ENCODE measurements at regions not wholly inside any gene's neighbourhood (a gene's known extent, or its start where the extent isn't known, plus 50 kb on each side); places are given as distances from the start of the nearest gene placed in this dataset.

DNA sequence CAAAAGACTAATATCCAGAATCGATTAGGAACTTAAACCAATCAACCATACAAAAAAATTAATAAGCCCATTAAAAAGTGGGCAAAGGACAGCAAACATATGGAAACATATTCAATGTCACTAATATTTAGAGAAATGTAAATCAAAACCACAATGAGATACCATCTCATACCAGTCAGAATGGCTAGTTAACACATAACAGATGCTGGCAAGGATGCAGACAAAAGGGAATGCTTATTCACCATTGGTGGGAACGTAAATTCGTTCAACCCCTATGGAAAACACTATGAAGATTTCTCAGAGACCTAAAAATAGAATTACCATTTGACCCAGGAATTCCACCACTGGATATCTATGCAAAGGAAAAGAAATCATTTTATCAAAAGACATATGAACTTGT is 468.2 kb upstream of the ST6GAL2 start:
- no peaks in the 10 kb centered on the region for H3K4me1 ChIP-seq (ENCODE audit: control insufficient read depth in 2 of 2, insufficient read depth in 1 of 2, low read depth in 1 of 2, low read length in 2 of 2)
- no peaks in the 10 kb centered on the region for H3K27me3 ChIP-seq (ENCODE audit: control insufficient read depth in 3 of 3, insufficient read depth in 3 of 3, low read depth in 1 of 3, low read length in 3 of 3)
- H2BK120ac ChIP-seq (ENCODE audit: low read depth, low read length): no peak overlapping the region
- H3K23ac ChIP-seq (ENCODE audit: low read depth, low read length, poor library complexity): no peak overlapping the region
- no peak overlapping the region for H3K4me2 ChIP-seq (ENCODE audit: insufficient read depth, low read length, poor library complexity, severe bottlenecking)
- no peak overlapping the region for H2AFZ ChIP-seq (ENCODE audit: low read length)
- H3K27ac ChIP-seq (replicated peaks; ENCODE audit: low read length): no peak overlapping the region
- H2AK5ac ChIP-seq (ENCODE audit: low read depth, low read length): no peak overlapping the region
- H3K36me3 ChIP-seq (replicated peaks in 1 of 2; ENCODE audit: control insufficient read depth in 2 of 2, insufficient read depth in 2 of 2, low read length in 2 of 2): no peaks in the 10 kb centered on the region
- H3K18ac ChIP-seq (ENCODE audit: low read length): no peak overlapping the region
- no CpG with 5 or more reads among the region's 3 CpGs for WGBS, 2 donors (ENCODE audit: extremely low coverage in 2 of 2, insufficient read length in 2 of 2, insufficient replicate concordance in 1 of 2)
- no peak overlapping the region for H2BK12ac ChIP-seq (ENCODE audit: low read length)
- no peak overlapping the region for H3K14ac ChIP-seq (ENCODE audit: low read length)
- no peak overlapping the region for H3K9ac ChIP-seq (ENCODE audit: low read depth, low read length, poor library complexity)
- H3K9me3 ChIP-seq (replicated peaks in 1 of 2; ENCODE audit: control insufficient read depth in 2 of 2, insufficient read depth in 1 of 2, low read depth in 1 of 2, low read length in 2 of 2): no peaks in the 10 kb centered on the region
- H3K79me1 ChIP-seq (ENCODE audit: low read depth, low read length): no peaks in the 10 kb centered on the region
- no peak overlapping the region for H4K91ac ChIP-seq (ENCODE audit: low read depth, low read length, poor library complexity)
- no peak overlapping the region for H4K8ac ChIP-seq (ENCODE audit: low read depth, low read length)
- H2BK15ac ChIP-seq (ENCODE audit: low read length): no peak overlapping the region
- no peak overlapping the region for H3K4me3 ChIP-seq (ENCODE audit: low read length in 2 of 2)
- no peak for DNase-seq (ENCODE audit: low spot score)
- H3K4ac ChIP-seq (ENCODE audit: low read length): no peak overlapping the region
- H2BK5ac ChIP-seq (ENCODE audit: low read length): no peak overlapping the region

DNA sequence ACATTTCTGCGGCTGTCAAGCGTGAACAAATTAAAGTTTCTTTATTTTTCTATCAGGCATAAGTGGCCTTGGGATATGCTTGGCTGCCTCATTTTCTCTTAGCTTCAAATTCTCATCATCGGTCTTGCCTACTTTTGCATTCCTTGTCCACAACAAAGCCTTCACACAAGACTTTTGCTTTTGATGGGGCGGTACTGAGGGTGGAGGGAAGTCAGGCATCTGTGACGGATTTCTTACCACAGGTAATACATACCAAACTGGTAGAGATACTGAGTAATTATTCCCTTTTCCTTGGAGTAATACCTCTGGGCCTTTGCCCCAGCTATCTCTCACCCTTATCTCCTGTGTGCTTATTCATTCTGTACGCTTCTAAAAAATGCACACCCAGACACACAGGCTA is 468.3 kb upstream of the RGPD4 start:
- H3K9ac ChIP-seq (ENCODE audit: low read depth, low read length, poor library complexity): no peak overlapping the region
- H3K36me3 ChIP-seq (replicated peaks in 1 of 2; ENCODE audit: control insufficient read depth in 2 of 2, insufficient read depth in 2 of 2, low read length in 2 of 2): no peaks in the 10 kb centered on the region
- H3K27ac ChIP-seq (replicated peaks; ENCODE audit: low read length): no peak overlapping the region
- H2BK120ac ChIP-seq (ENCODE audit: low read depth, low read length): no peak overlapping the region
- H3K79me1 ChIP-seq (ENCODE audit: low read depth, low read length): no peaks in the 10 kb centered on the region
- no peak overlapping the region for H2AFZ ChIP-seq (ENCODE audit: low read length)
- no peak overlapping the region for H3K23ac ChIP-seq (ENCODE audit: low read depth, low read length, poor library complexity)
- H2BK15ac ChIP-seq (ENCODE audit: low read length): no peak overlapping the region
- no peak for DNase-seq (ENCODE audit: low spot score)
- no peaks in the 10 kb centered on the region for H3K27me3 ChIP-seq (ENCODE audit: control insufficient read depth in 3 of 3, insufficient read depth in 3 of 3, low read depth in 1 of 3, low read length in 3 of 3)
- no peak overlapping the region for H2BK5ac ChIP-seq (ENCODE audit: low read length)
- H4K91ac ChIP-seq (ENCODE audit: low read depth, low read length, poor library complexity): no peak overlapping the region
- H2AK5ac ChIP-seq (ENCODE audit: low read depth, low read length): no peak overlapping the region
- H3K18ac ChIP-seq (ENCODE audit: low read length): no peak overlapping the region
- H3K4me1 ChIP-seq (ENCODE audit: control insufficient read depth in 2 of 2, insufficient read depth in 1 of 2, low read depth in 1 of 2, low read length in 2 of 2): no peaks in the 10 kb centered on the region
- H4K8ac ChIP-seq (ENCODE audit: low read depth, low read length): no peak overlapping the region
- H3K9me3 ChIP-seq (replicated peaks in 1 of 2; ENCODE audit: control insufficient read depth in 2 of 2, insufficient read depth in 1 of 2, low read depth in 1 of 2, low read length in 2 of 2): no peaks in the 10 kb centered on the region
- no peak overlapping the region for H2BK12ac ChIP-seq (ENCODE audit: low read length)
- no peak overlapping the region for H3K4me3 ChIP-seq (ENCODE audit: low read length in 2 of 2)
- H3K4ac ChIP-seq (ENCODE audit: low read length): no peak overlapping the region
- H3K14ac ChIP-seq (ENCODE audit: low read length): no peak overlapping the region
- whole genome bisulfite sequencing, 2 donors (ENCODE audit: extremely low coverage in 2 of 2, insufficient read length in 2 of 2, insufficient replicate concordance in 1 of 2): no CpG with 5 or more reads among the region's 6 CpGs
- no peak overlapping the region for H3K4me2 ChIP-seq (ENCODE audit: insufficient read depth, low read length, poor library complexity, severe bottlenecking)

DNA sequence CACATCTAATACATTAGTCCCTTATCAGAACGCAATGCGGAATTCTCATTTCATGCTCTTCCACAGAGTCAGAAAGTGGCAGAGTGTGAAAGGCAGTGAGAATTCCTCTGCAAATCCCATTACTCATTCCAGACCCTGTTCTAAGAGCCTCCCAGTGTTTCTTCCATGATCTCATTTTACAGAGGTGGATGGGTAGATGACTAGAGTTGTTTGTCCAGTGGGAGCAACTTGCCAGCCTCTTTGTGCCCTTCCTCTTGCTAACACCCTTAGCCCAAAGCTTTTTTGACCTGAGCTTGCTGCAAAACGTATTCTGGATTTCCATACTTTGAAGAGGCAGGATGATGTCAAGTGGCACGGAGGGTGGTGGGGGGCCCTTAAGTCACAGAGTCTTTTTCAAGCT is 467.7 kb upstream of the RGPD4 start:
- no peak for DNase-seq (ENCODE audit: low spot score)
- no peaks in the 10 kb centered on the region for H3K9me3 ChIP-seq (replicated peaks in 1 of 2; ENCODE audit: control insufficient read depth in 2 of 2, insufficient read depth in 1 of 2, low read depth in 1 of 2, low read length in 2 of 2)
- H2AK5ac ChIP-seq (ENCODE audit: low read depth, low read length): no peak overlapping the region
- no peak overlapping the region for H3K4me3 ChIP-seq (ENCODE audit: low read length in 2 of 2)
- no peak overlapping the region for H3K9ac ChIP-seq (ENCODE audit: low read depth, low read length, poor library complexity)
- no peak overlapping the region for H3K4ac ChIP-seq (ENCODE audit: low read length)
- no peak overlapping the region for H4K91ac ChIP-seq (ENCODE audit: low read depth, low read length, poor library complexity)
- no CpG with 5 or more reads among the region's 4 CpGs for WGBS, 2 donors (ENCODE audit: extremely low coverage in 2 of 2, insufficient read length in 2 of 2, insufficient replicate concordance in 1 of 2)
- no peak overlapping the region for H3K23ac ChIP-seq (ENCODE audit: low read depth, low read length, poor library complexity)
- no peak overlapping the region for H4K8ac ChIP-seq (ENCODE audit: low read depth, low read length)
- H2BK15ac ChIP-seq (ENCODE audit: low read length): no peak overlapping the region
- H3K18ac ChIP-seq (ENCODE audit: low read length): no peak overlapping the region
- no peaks in the 10 kb centered on the region for H3K27me3 ChIP-seq (ENCODE audit: control insufficient read depth in 3 of 3, insufficient read depth in 3 of 3, low read depth in 1 of 3, low read length in 3 of 3)
- H3K4me1 ChIP-seq (ENCODE audit: control insufficient read depth in 2 of 2, insufficient read depth in 1 of 2, low read depth in 1 of 2, low read length in 2 of 2): no peaks in the 10 kb centered on the region
- no peaks in the 10 kb centered on the region for H3K36me3 ChIP-seq (replicated peaks in 1 of 2; ENCODE audit: control insufficient read depth in 2 of 2, insufficient read depth in 2 of 2, low read length in 2 of 2)
- no peak overlapping the region for H2BK5ac ChIP-seq (ENCODE audit: low read length)
- no peak overlapping the region for H3K14ac ChIP-seq (ENCODE audit: low read length)
- H3K79me1 ChIP-seq (ENCODE audit: low read depth, low read length): no peaks in the 10 kb centered on the region
- H3K27ac ChIP-seq (replicated peaks; ENCODE audit: low read length): no peak overlapping the region
- H2BK12ac ChIP-seq (ENCODE audit: low read length): no peak overlapping the region
- H2BK120ac ChIP-seq (ENCODE audit: low read depth, low read length): no peak overlapping the region
- no peak overlapping the region for H3K4me2 ChIP-seq (ENCODE audit: insufficient read depth, low read length, poor library complexity, severe bottlenecking)
- no peak overlapping the region for H2AFZ ChIP-seq (ENCODE audit: low read length)

DNA sequence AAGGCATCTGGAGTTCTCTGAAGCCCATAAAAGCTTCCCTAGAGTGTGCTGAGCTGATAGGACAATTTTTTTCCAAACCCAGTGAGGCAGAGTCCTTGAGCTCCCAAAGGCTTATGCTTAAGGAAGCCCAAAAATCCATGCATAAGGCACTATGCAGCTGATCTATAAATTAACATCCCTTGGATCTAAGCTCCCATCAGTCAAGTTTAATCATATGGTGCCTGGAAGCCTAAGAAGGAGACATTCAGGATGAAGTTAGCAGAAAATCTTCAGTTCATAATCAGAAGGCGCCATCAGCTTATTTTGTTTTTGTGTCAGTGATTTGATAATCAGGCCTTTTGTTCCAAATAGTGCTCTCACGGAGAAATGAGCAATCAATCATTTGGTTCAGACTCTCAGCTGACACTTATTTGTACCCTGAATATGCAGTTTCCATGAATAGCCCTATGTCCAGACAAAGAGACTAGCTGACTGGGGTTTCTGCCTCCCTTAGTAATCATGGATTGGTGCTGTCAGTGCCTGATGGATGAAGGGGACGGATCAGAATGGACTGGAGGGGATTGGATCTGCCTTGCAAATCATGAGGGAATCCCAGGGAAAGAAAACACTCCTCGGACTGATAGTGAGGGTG is 464.8 kb upstream of the RGPD4 start:
- Histone ChIP-seq H3K27ac (replicated peaks; ENCODE audit: low read length) (no peak overlapping the region), H3K4me2 (ENCODE audit: insufficient read depth, low read length, poor library complexity, severe bottlenecking) (no peak overlapping the region), H4K91ac (ENCODE audit: low read depth, low read length, poor library complexity) (no peak overlapping the region), H2BK12ac (ENCODE audit: low read length) (no peak overlapping the region), H2BK15ac (ENCODE audit: low read length) (no peak overlapping the region), H2AK5ac (ENCODE audit: low read depth, low read length) (no peak overlapping the region), H3K27me3 (ENCODE audit: control insufficient read depth in 3 of 3, insufficient read depth in 3 of 3, low read depth in 1 of 3, low read length in 3 of 3) (no peaks in the 10 kb centered on the region), H2AFZ (ENCODE audit: low read length) (no peak overlapping the region), H3K4me1 (ENCODE audit: control insufficient read depth in 2 of 2, insufficient read depth in 1 of 2, low read depth in 1 of 2, low read length in 2 of 2) (no peaks in the 10 kb centered on the region), H3K18ac (ENCODE audit: low read length) (no peak overlapping the region), H3K23ac (ENCODE audit: low read depth, low read length, poor library complexity) (no peak overlapping the region), H3K36me3 (replicated peaks in 1 of 2; ENCODE audit: control insufficient read depth in 2 of 2, insufficient read depth in 2 of 2, low read length in 2 of 2) (no peaks in the 10 kb centered on the region), H2BK5ac (ENCODE audit: low read length) (no peak overlapping the region), H3K4ac (ENCODE audit: low read length) (no peak overlapping the region), H3K79me1 (ENCODE audit: low read depth, low read length) (no peaks in the 10 kb centered on the region), H4K8ac (ENCODE audit: low read depth, low read length) (no peak overlapping the region), H2BK120ac (ENCODE audit: low read depth, low read length) (no peak overlapping the region), H3K14ac (ENCODE audit: low read length) (no peak overlapping the region), H3K9me3 (replicated peaks in 1 of 2; ENCODE audit: control insufficient read depth in 2 of 2, insufficient read depth in 1 of 2, low read depth in 1 of 2, low read length in 2 of 2) (no peaks in the 10 kb centered on the region), H3K4me3 (ENCODE audit: low read length in 2 of 2) (no peak overlapping the region), H3K9ac (ENCODE audit: low read depth, low read length, poor library complexity) (no peak overlapping the region)
- DNase-seq (ENCODE audit: low spot score): no peak
- no CpG with 5 or more reads among the region's 4 CpGs for WGBS, 2 donors (ENCODE audit: extremely low coverage in 2 of 2, insufficient read length in 2 of 2, insufficient replicate concordance in 1 of 2)
